ENCODE measurements at regions not wholly inside any gene's neighbourhood (a gene's known extent, or its start where the extent isn't known, plus 50 kb on each side); places are given as distances from the start of the nearest gene placed in this dataset.

- TF ChIP-seq FOXA1 (IDR thresholded peaks at IDR 0.05) (no peak), ZNF384 (IDR thresholded peaks at IDR 0.05) (no peak), TARDBP (IDR thresholded peaks at IDR 0.05) (no peak), SP1 (IDR thresholded peaks at IDR 0.05) (no peak), SUZ12 (IDR thresholded peaks at IDR 0.05) (no peak), FOXM1 (IDR thresholded peaks at IDR 0.05; ENCODE audit: borderline replicate concordance) (no peak), BHLHE40 (IDR thresholded peaks at IDR 0.05; ENCODE audit: borderline replicate concordance) (no peak), NFRKB (IDR thresholded peaks at IDR 0.05) (no peak), LEF1 (IDR thresholded peaks at IDR 0.05; ENCODE audit: borderline replicate concordance) (no peak), ELF4 (IDR thresholded peaks at IDR 0.05) (no peak), FOXK2 (IDR thresholded peaks at IDR 0.05) (no peak), PKNOX1 (IDR thresholded peaks at IDR 0.05) (no peak), L3MBTL2 (conservative IDR thresholded peaks at IDR 0.05) (no peak)
Observed at GRCh38 chr5:117333011-117333410, 758.4 kb upstream of the SEMA6A start.

Measured in HEK293T (cell line).